H1 (cell line): ENCODE measurements at regions not wholly inside any gene's neighbourhood (a gene's known extent, or its start where the extent isn't known, plus 50 kb on each side); places are given as distances from the start of the nearest gene placed in this dataset.

Source experiments
- GABPA ChIP-seq: IDR thresholded peaks from 2 replicates; pipeline ENCODE4 v1.6.1; 2011; ENCODE audit warnings: mild to moderate bottlenecking, low read length, moderate library complexity, borderline replicate concordance; ENCODE audit not compliant: insufficient read depth
- HDAC6 ChIP-seq: IDR thresholded peaks from one replicate; pipeline ENCODE4 v1.7.1; 2012; ENCODE audit warnings: low read depth, mild to moderate bottlenecking, inconsistent platforms, low read length, moderate library complexity
- SP1 ChIP-seq: IDR thresholded peaks from 2 replicates; pipeline ENCODE4 v1.6.1; 2011; ENCODE audit warnings: low read depth, low read length
- TBP ChIP-seq: IDR thresholded peaks from 2 replicates; pipeline ENCODE4 v1.6.1; 2011; ENCODE audit warnings: low read depth, low read length, improper control_type of control experiment
- TEAD4 ChIP-seq: IDR thresholded peaks from 2 replicates; pipeline ENCODE4 v1.6.1; 2012; ENCODE audit warnings: low read depth, low read length, inconsistent platforms, mixed read lengths
- TF ChIP-seq, protein P1 (sequence below), 3 experiments: IDR thresholded peaks; 1 replicate in 2 of 3; 2 replicates in 1 of 3; pipeline versions ENCODE4 v1.5.1 to v1.6.1; 2011; ENCODE audit warnings: low read length in 3 of 3, mild to moderate bottlenecking in 3 of 3, inconsistent platforms in 2 of 3, low read depth in 1 of 3, moderate library complexity in 1 of 3; ENCODE audit not compliant: insufficient read depth in 1 of 3; ENCODE audit errors: control extremely low read depth in 1 of 3

DNA sequence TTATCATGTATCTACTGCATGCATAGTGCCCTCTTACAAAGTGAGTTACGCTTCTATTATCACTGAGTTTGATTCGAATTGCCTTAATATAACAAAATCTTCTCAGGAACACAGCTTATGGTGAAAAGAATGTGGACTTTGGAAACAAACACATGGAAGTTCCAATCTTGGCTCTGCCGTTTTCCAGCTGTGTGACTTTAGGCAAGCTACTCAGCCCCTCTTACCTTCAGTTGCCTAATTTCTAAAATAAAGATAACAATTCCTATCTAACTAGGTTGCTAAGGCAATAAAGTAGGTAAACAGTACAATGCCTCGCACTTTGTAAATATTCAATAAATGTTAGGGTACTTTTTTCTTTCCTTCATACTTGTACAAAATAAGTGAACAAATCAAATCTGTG lies 104.0 kb upstream of the GRIA3 start:
- TF ChIP-seq, protein P1, sequence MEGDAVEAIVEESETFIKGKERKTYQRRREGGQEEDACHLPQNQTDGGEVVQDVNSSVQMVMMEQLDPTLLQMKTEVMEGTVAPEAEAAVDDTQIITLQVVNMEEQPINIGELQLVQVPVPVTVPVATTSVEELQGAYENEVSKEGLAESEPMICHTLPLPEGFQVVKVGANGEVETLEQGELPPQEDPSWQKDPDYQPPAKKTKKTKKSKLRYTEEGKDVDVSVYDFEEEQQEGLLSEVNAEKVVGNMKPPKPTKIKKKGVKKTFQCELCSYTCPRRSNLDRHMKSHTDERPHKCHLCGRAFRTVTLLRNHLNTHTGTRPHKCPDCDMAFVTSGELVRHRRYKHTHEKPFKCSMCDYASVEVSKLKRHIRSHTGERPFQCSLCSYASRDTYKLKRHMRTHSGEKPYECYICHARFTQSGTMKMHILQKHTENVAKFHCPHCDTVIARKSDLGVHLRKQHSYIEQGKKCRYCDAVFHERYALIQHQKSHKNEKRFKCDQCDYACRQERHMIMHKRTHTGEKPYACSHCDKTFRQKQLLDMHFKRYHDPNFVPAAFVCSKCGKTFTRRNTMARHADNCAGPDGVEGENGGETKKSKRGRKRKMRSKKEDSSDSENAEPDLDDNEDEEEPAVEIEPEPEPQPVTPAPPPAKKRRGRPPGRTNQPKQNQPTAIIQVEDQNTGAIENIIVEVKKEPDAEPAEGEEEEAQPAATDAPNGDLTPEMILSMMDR (IDR thresholded peaks at IDR 0.05; ENCODE audit: control extremely low read depth in 1 of 3, insufficient read depth in 1 of 3, low read depth in 1 of 3, low read length in 3 of 3) = no peak
- TF ChIP-seq TEAD4 = no peak
- no peak for TF ChIP-seq GABPA
- TF ChIP-seq TBP = no peak
- TF ChIP-seq SP1 = no peak
- TF ChIP-seq HDAC6 = no peak
